SK-N-SH (cell line): ENCODE measurements at regions not wholly inside any gene's neighbourhood (a gene's known extent, or its start where the extent isn't known, plus 50 kb on each side); places are given as distances from the start of the nearest gene placed in this dataset.

Experiments
- CTCF ChIA-PET: fragments of 300-600, 350-600 bp; formaldehyde crosslinking; extraction: SDS; loops from one replicate; lab custom pipeline; 2021; lab: Yijun Ruan, JAX
- POLR2A ChIA-PET: fragments of 350-600 bp; sonication (Branson Sonifier 250); formaldehyde crosslinking; extraction: SDS; loops from one replicate; lab custom pipeline; 2020; ENCODE audit warnings: antibody characterized with exemption, inconsistent platforms; lab: Yijun Ruan, JAX
- DNase-seq: peaks from one replicate; pipeline ENCODE4 v3.0.0; 2012
- H2AFZ ChIP-seq: fragments of 200-600 bp; sonication (generic); 2 replicates; pipeline ENCODE4 v1.8.1; 2016; ENCODE audit warnings: antibody characterized with exemption, mild to moderate bottlenecking, low read depth
- H3F3A ChIP-seq: fragments of 200-600 bp; sonication (generic); replicated peaks from 2 replicates; pipeline ENCODE3; 2016; ENCODE audit warnings: antibody characterized with exemption, mild to moderate bottlenecking; ENCODE audit not compliant: insufficient read depth
- H3K27ac ChIP-seq, 2 experiments: fragments of 200-500 bp in 1 of 2; fragments of 200-600 bp in 1 of 2; sonication (Bioruptor generic) in 1 of 2; sonication (generic), shearing (Covaris generic) in 1 of 2; 2 replicates each; pipeline versions ENCODE4 v1.5.1 to v1.6.1; 2014 to 2016; ENCODE audit warnings: low read depth in 2 of 2, inconsistent platforms in 1 of 2, low read length in 1 of 2, mild to moderate bottlenecking in 1 of 2, mixed read lengths in 1 of 2
- H3K27me3 ChIP-seq: fragments of 200-600 bp; sonication (generic), shearing (Covaris generic); 2 replicates; pipeline ENCODE4 v1.6.1; 2016; ENCODE audit warnings: mixed run types; ENCODE audit not compliant: insufficient read depth
- H3K36me3 ChIP-seq, 2 experiments: fragments of 200-500 bp in 1 of 2; fragments of 200-600 bp in 1 of 2; sonication (Bioruptor generic) in 1 of 2; sonication (generic) in 1 of 2; replicated peaks in 1 of 2; 2 replicates each; pipeline versions ENCODE3 to v1.5.1; 2014 to 2016; ENCODE audit warnings: low read length in 1 of 2, mild to moderate bottlenecking in 1 of 2; ENCODE audit not compliant: insufficient read depth in 2 of 2, control insufficient read depth in 1 of 2
- H3K4me1 ChIP-seq, 2 experiments: fragments of 200-500 bp in 1 of 2; fragments of 200-600 bp in 1 of 2; sonication (Bioruptor generic) in 1 of 2; sonication (generic), shearing (Covaris generic) in 1 of 2; 2 replicates each; pipeline versions ENCODE4 v1.5.1 to v1.6.1; 2014 to 2016; ENCODE audit warnings: low read depth in 1 of 2, low read length in 1 of 2, mixed run types in 1 of 2; ENCODE audit not compliant: insufficient read depth in 2 of 2, control insufficient read depth in 1 of 2
- H3K4me2 ChIP-seq: fragments of 200-600 bp; sonication (generic), shearing (Covaris generic); 2 replicates; pipeline ENCODE4 v1.6.1; 2017; ENCODE audit warnings: mixed run types
- H3K4me3 ChIP-seq, 2 experiments: fragments of 200-500 bp in 1 of 2; fragments of 200-600 bp in 1 of 2; sonication (Bioruptor generic) in 1 of 2; sonication (generic), shearing (Covaris generic) in 1 of 2; 2 replicates each; pipeline versions ENCODE4 v1.5.1 to v1.8.1; 2014 to 2016; ENCODE audit warnings: low read depth in 2 of 2, inconsistent platforms in 1 of 2, low read length in 1 of 2, mild to moderate bottlenecking in 1 of 2, mixed read lengths in 1 of 2, moderate library complexity in 1 of 2
- H3K79me2 ChIP-seq: fragments of 200-600 bp; sonication (generic); 2 replicates; pipeline ENCODE4 v1.8.1; 2017; ENCODE audit warnings: mild to moderate bottlenecking; ENCODE audit not compliant: insufficient read depth
- H3K9ac ChIP-seq: fragments of 200-600 bp; sonication (generic); 2 replicates; pipeline ENCODE4 v1.6.1; 2017; ENCODE audit warnings: mixed run types
- H3K9me2 ChIP-seq: fragments of 200-600 bp; sonication (generic); 2 replicates; pipeline ENCODE4 v1.6.1; 2017; ENCODE audit warnings: mixed run types
- H3K9me3 ChIP-seq: fragments of 200-600 bp; sonication (generic); 2 replicates; pipeline ENCODE4 v1.6.1; 2017; ENCODE audit warnings: mixed run types, mild to moderate bottlenecking, moderate library complexity
- H4K20me1 ChIP-seq: fragments of 200-600 bp; sonication (generic); 2 replicates; pipeline ENCODE4 v1.6.1; 2017; ENCODE audit warnings: mild to moderate bottlenecking, mixed run types; ENCODE audit not compliant: insufficient read depth
- ELF1 ChIP-seq: IDR thresholded peaks from 2 replicates; pipeline ENCODE4 v1.4.0; 2012
- FOSL2 ChIP-seq: IDR thresholded peaks from 2 replicates; pipeline ENCODE4 v1.4.0; 2012; ENCODE audit warnings: low read depth, mild to moderate bottlenecking, moderate library complexity, borderline replicate concordance
- FOXM1 ChIP-seq: IDR thresholded peaks from 2 replicates; pipeline ENCODE4 v1.4.0; 2012; ENCODE audit warnings: low read depth, mild to moderate bottlenecking
- GATA2 ChIP-seq: sonication (generic); formaldehyde crosslinking; IDR thresholded peaks from 2 replicates; pipeline ENCODE4 v1.5.0; 2020; ENCODE audit warnings: mild to moderate bottlenecking, missing genetic modification reagents
- IRF3 ChIP-seq: fragments of 150-350 bp; IDR thresholded peaks from 2 replicates; pipeline ENCODE4 v1.6.1; 2016; ENCODE audit warnings: mild to moderate bottlenecking, low read depth, low read length
- JUND ChIP-seq: IDR thresholded peaks from 2 replicates; pipeline ENCODE4 v1.4.0; 2012
- MAX ChIP-seq: IDR thresholded peaks from 2 replicates; pipeline ENCODE4 v1.4.0; 2012; ENCODE audit warnings: low read depth
- NRF1 ChIP-seq: IDR thresholded peaks from 2 replicates; pipeline ENCODE4 v1.6.1; 2012; ENCODE audit warnings: low read depth, mild to moderate bottlenecking, low read length
- PBX3 ChIP-seq: IDR thresholded peaks from 2 replicates; pipeline ENCODE4; 2012
- POLR2AphosphoS5 ChIP-seq: IDR thresholded peaks from 2 replicates; pipeline ENCODE4 v1.6.1; 2012; ENCODE audit warnings: low read depth, low read length
- RAD21 ChIP-seq: IDR thresholded peaks from 2 replicates; pipeline ENCODE4 v1.6.1; 2012; ENCODE audit warnings: mild to moderate bottlenecking, low read length
- RCOR1 ChIP-seq: fragments of 150-350 bp; IDR thresholded peaks from 2 replicates; pipeline ENCODE4 v1.6.1; 2017; ENCODE audit warnings: antibody characterized with exemption, low read length
- RFX5 ChIP-seq: IDR thresholded peaks from 2 replicates; pipeline ENCODE4 v1.6.1; 2012; ENCODE audit warnings: mild to moderate bottlenecking, improper control_type of control experiment, low read length
- SMC3 ChIP-seq: IDR thresholded peaks from 2 replicates; pipeline ENCODE4 v1.6.1; 2012; ENCODE audit warnings: low read depth, low read length, improper control_type of control experiment
- TAF1 ChIP-seq: IDR thresholded peaks from 2 replicates; pipeline ENCODE4 v1.6.1; 2012; ENCODE audit warnings: low read depth, mild to moderate bottlenecking, low read length, moderate library complexity, borderline replicate concordance
- TCF12 ChIP-seq: IDR thresholded peaks from 2 replicates; pipeline ENCODE4 v1.4.0; 2012
- TEAD4 ChIP-seq: IDR thresholded peaks from 2 replicates; pipeline ENCODE4 v1.4.0; 2012; ENCODE audit warnings: mild to moderate bottlenecking, borderline replicate concordance; ENCODE audit not compliant: insufficient read depth
- USF1 ChIP-seq: IDR thresholded peaks from 2 replicates; pipeline ENCODE4 v1.4.0; 2012; ENCODE audit warnings: low read depth, borderline replicate concordance
- USF2 ChIP-seq: fragments of 150-350 bp; IDR thresholded peaks from 2 replicates; pipeline ENCODE4 v1.6.1; 2017; ENCODE audit warnings: antibody characterized with exemption, low read length, low read depth, borderline replicate concordance
- WGBS: methylation state at CpG from one replicate; pipeline ENCODE4 v1.1.6; 2017; ENCODE audit warnings: low lambda C conversion rate; 5-methylcytosine and 5-hydroxymethylcytosine counted together

- TF ChIP-seq USF2 (no peak), RCOR1 (no peak)
These were observed 871.0 kb downstream of the EPHA4 start (continued) for GRCh38 chr2:220701115-220701514.

GRCh38 chr2:220703279-220703678 lies 868.8 kb downstream of the EPHA4 start:
- no peaks in the 10 kb centered on the region for H3K79me2 ChIP-seq
- no peak overlapping the region for H3K4me3 ChIP-seq
- no peaks in the 10 kb centered on the region for H3F3A ChIP-seq
- ChIA-PET POLR2A (no interaction called here), CTCF (no interaction called here)
- H4K20me1 ChIP-seq, result no peaks in the 10 kb centered on the region
- TF ChIP-seq ELF1, result no peak
- TF ChIP-seq TEAD4, result no peak
- TF ChIP-seq MAX, result no peak
- no peak for TF ChIP-seq TCF12
- TF ChIP-seq USF1, result no peak
- no peaks in the 10 kb centered on the region for H3K9me3 ChIP-seq
- H3K27me3 ChIP-seq, result no peaks in the 10 kb centered on the region
- peak overlapping the region in 1 of 2 experiments; percentile 50; a peak in 1 of 4 replicates for H3K27ac ChIP-seq
- H2AFZ ChIP-seq, result no peak overlapping the region
- no peaks in the 10 kb centered on the region; a peak in 1 of 4 replicates for H3K4me1 ChIP-seq
- WGBS, result 18% methylated on average over 5 of the region's 5 CpGs
- H3K4me2 ChIP-seq, result no peak overlapping the region
- H3K9me2 ChIP-seq, result no peaks in the 10 kb centered on the region
- no peak overlapping the region for H3K9ac ChIP-seq
- no peak for DNase-seq
- H3K36me3 ChIP-seq, result no peaks in the 10 kb centered on the region

GRCh38 chr2:220704081-220704480 lies 868.0 kb downstream of the EPHA4 start:
- TF ChIP-seq USF1, result no peak
- TF ChIP-seq FOXM1, result no peak
- no peak for TF ChIP-seq POLR2AphosphoS5
- no peak for TF ChIP-seq FOSL2
- TF ChIP-seq RAD21, result no peak
- no peak for TF ChIP-seq JUND
- no peak for TF ChIP-seq GATA2 (CRISPR knock-in tag)
- no peak for TF ChIP-seq PBX3
- no peak for TF ChIP-seq SMC3
- no peak for TF ChIP-seq TAF1
- no peak for TF ChIP-seq NRF1
- no peak for TF ChIP-seq RFX5
- no peak for TF ChIP-seq IRF3
- Histone ChIP-seq H3F3A (no peaks in the 10 kb centered on the region), H4K20me1 (no peaks in the 10 kb centered on the region), H3K4me1 (no peaks in the 10 kb centered on the region; a peak in 1 of 4 replicates), H3K4me3 (no peak overlapping the region), H3K9me3 (no peaks in the 10 kb centered on the region), H3K9ac (no peak overlapping the region), H3K9me2 (no peaks in the 10 kb centered on the region), H2AFZ (no peak overlapping the region), H3K27me3 (no peaks in the 10 kb centered on the region), H3K27ac (no peak overlapping the region; a peak in 1 of 4 replicates), H3K79me2 (no peaks in the 10 kb centered on the region), H3K4me2 (no peak overlapping the region), H3K36me3 (no peaks in the 10 kb centered on the region)
- ChIA-PET POLR2A (no interaction called here), CTCF (no interaction called here)
- DNase-seq, result no peak
- WGBS, result 36% methylated on average over 4 of the region's 4 CpGs
